AG04449 (cell line): ENCODE measurements at regions not wholly inside any gene's neighbourhood (a gene's known extent, or its start where the extent isn't known, plus 50 kb on each side); places are given as distances from the start of the nearest gene placed in this dataset.

Experiments used
- CTCF ChIA-PET: fragments of 350-600 bp; formaldehyde crosslinking; extraction: SDS; loops from one replicate; lab custom pipeline; 2021; ENCODE audit warnings: antibody characterized with exemption; lab: Yijun Ruan, JAX
- POLR2A ChIA-PET: fragments of 400-600, 350-600 bp; formaldehyde crosslinking; extraction: SDS; loops from one replicate; lab custom pipeline; 2020; ENCODE audit warnings: antibody characterized with exemption, inconsistent platforms; lab: Yijun Ruan, JAX
- DNase-seq: peaks from one replicate; pipeline ENCODE4 v3.0.0-alpha.2; 2010; ENCODE audit warnings: low read depth, low spot score
- H3K4me3 ChIP-seq: 2 replicates; pipeline ENCODE4 v1.5.1; 2011; ENCODE audit warnings: low read depth, mild to moderate bottlenecking, control low read depth, low read length
- CTCF ChIP-seq: IDR thresholded peaks from one replicate; pipeline ENCODE4 v1.5.1; 2011; ENCODE audit warnings: mild to moderate bottlenecking, moderate library complexity, low read length, control low read depth, inconsistent platforms; ENCODE audit not compliant: insufficient read depth; ENCODE audit errors: missing control alignments

GRCh38 chr9:31608881-31609280 is 775.6 kb upstream of the ACO1 start:
- TF ChIP-seq CTCF, result no peak
- ChIA-PET CTCF (no interaction called here), POLR2A (no interaction called here)
- H3K4me3 ChIP-seq, result no peak overlapping the region
- no peak for DNase-seq

- POLR2A ChIA-PET, result no interaction called here
- TF ChIP-seq CTCF, result no peak
- DNase-seq, result no peak
- no peak overlapping the region for H3K4me3 ChIP-seq
- CTCF ChIA-PET, result no interaction called here
Measured at GRCh38 chr9:31612336-31613030, 772.0 kb upstream of the ACO1 start.

DNA sequence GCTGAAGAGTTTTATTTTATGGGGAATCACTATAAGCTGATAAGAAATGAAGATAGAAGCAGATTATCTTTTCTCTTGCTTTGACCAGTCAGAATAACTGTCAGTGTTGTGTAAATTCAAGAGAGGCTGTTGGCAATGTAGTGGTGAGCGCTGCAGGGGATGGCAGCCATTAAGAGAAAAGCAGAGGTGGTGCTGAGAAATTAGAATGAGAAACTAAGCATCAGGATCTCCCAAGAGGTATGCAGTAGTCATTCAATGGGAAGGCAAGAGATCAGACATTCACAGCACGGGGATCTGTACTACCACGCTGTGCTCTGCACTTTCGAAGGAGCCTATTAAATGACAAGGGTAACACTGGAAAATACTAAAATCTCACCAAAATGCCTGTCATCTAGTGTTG is 768.5 kb upstream of the ACO1 start:
- no peak overlapping the region for H3K4me3 ChIP-seq
- TF ChIP-seq CTCF, result no peak
- ChIA-PET POLR2A (no interaction called here), CTCF (interaction anchor here (0.6 kb wide), 1 partner anchor 234 kb away, joined by 3 read pairs; no protein-coding TSS in a partner anchor)
- no peak for DNase-seq

DNA sequence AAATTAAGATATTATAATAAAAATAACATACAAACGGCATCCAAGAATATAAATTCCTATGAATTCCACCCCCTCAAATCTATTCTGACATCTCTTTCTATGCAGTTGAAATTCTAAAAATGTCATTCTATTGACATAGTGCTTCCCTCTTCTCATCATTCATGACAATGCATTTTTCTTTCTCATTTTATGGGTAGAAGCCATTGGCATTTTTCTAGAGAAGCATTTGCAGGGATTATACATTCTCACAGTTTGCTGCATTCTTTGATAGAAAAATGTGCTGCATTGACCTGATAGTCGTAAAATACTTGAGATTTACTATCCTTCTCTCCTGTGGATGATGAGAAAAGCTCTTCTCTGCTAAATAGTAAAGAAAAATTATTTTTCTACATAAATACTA is 760.9 kb upstream of the ACO1 start:
- POLR2A ChIA-PET, result no interaction called here
- TF ChIP-seq CTCF, result no peak
- CTCF ChIA-PET, result no interaction called here
- DNase-seq, result no peak
- H3K4me3 ChIP-seq, result no peak overlapping the region

GRCh38 chr9:31629292-31629691 is 755.2 kb upstream of the ACO1 start:
- DNase-seq, result no peak
- no peak for TF ChIP-seq CTCF
- no peak overlapping the region for H3K4me3 ChIP-seq
- ChIA-PET CTCF (no interaction called here), POLR2A (no interaction called here)

GRCh38 chr9:31637265-31637664 is 747.2 kb upstream of the ACO1 start:
- CTCF ChIA-PET, result no interaction called here
- no peak for TF ChIP-seq CTCF
- POLR2A ChIA-PET, result no interaction called here
- no peak overlapping the region for H3K4me3 ChIP-seq
- DNase-seq, result no peak
